Fibroblast of skin of scalp (primary cell): ENCODE measurements at regions not wholly inside any gene's neighbourhood (a gene's known extent, or its start where the extent isn't known, plus 50 kb on each side); places are given as distances from the start of the nearest gene placed in this dataset.
"Not testable (repeated sequence)": the region's sequence is repeated elsewhere in the genome, so short reads cannot be mapped to it uniquely, and the experiment has no call there.

Source experiments
- DNase-seq: peaks from one replicate; pipeline ENCODE4 v3.0.0-alpha.2; 2013

DNA sequence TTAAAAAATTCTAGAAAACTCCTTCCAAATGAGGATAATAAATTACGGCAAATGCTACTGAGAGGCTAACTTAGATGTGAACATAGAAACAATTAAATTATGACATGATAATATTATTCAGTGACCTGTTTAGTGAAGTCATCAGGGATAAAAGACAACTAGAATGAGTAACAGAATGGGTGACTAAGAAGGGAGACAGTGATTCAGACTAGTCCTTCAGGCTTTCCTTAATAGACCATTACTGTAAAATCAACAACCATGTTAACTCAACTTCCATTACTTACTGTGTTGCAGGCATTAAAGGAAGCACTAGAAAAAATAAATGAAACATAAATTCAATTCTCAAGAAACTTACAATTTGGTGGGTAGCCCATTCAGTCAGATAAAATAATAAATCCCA lies 543.9 kb upstream of the LRFN5 start:
- DNase-seq, result no peak

GRCh38 chr14:41055589-41055988 lies 551.1 kb upstream of the LRFN5 start:
- DNase-seq, result no peak

- DNase-seq, result no peak
Measured at GRCh38 chr14:41051801-41052200, 554.9 kb upstream of the LRFN5 start.

- DNase-seq, result no peak
Measured at GRCh38 chr14:41047763-41048162, 558.9 kb upstream of the LRFN5 start.

DNA sequence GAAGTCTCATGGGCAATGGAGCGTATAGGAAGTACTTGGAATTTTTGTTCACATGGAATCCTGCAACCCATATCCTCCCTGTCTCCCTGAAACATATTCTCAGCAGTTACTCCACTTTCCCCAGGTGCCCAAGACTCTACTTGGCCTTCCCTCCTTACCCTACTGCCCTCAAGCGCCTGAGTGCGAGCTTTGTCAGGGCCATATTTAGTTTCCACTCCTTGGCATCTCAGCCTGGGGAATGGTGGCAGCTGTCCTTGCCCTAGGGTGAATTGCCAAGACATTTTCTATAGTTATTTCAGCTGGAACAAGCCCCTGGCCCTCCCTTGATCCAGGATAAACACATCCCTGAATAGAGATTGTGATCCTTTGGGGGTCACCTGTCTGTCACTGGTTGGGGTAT lies 569.3 kb upstream of the LRFN5 start:
- no peak for DNase-seq

- DNase-seq, result no peak
Measured at GRCh38 chr14:41034969-41035368, 571.7 kb upstream of the LRFN5 start.

DNA sequence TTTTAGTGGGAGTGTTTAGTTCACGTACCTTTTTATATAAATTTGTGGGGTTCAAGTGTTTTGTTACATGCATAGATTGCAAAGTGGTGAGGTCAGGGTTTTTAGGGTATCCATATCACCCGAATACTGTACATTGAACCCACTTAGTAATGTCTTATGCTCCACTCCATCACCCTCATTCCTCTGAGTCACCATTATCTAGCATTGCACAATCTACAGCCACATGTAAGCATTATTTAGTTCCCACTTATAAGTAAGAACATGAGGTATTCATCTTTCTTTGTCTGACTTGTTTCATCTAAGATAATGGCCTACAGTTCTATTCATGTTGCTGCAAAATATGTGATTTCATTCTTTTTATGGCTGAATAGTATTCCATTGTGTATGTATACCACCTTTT lies 583.7 kb upstream of the LRFN5 start:
- no peak for DNase-seq

DNA sequence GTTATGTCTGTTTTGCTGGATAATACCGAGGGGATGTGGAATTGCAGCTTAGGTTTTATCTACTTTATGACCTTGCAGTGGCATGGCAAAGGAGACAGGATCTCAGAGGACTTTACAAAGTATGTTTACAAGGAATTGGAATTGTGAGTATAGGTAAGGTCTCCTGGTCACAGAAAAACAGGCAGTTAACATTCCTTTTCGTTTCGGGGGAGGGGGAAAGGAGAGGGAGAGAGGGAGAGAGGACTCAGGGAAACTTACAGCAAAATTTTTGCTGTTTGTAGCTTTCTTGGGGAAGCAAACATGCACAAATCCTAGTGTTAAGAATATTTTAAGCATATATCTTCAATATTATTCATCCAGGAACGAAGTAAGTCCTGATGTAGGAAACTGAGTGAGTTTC lies 590.5 kb upstream of the LRFN5 start:
- no peak for DNase-seq

GRCh38 chr14:41000350-41000749 lies 606.3 kb upstream of the LRFN5 start:
- DNase-seq, result no peak

DNA sequence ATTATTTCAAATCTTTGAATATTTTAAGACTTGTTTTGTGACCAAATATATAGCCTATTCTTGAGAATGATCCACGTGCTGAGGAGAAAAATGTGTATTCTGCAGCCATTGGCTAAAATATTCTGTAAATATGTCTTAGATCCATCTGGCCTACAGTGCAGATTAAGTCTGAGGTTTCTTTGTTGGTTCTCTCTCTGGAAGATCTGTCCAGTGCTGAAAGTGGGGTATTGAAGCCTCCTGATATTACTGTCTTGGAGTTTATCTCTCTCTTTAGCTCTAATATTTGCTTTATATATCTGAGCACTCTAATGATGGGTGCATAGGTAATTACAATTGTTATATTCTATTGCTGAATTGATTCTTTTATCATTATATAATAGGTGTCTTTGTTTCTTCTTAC lies 617.4 kb upstream of the LRFN5 start:
- no peak for DNase-seq

DNA sequence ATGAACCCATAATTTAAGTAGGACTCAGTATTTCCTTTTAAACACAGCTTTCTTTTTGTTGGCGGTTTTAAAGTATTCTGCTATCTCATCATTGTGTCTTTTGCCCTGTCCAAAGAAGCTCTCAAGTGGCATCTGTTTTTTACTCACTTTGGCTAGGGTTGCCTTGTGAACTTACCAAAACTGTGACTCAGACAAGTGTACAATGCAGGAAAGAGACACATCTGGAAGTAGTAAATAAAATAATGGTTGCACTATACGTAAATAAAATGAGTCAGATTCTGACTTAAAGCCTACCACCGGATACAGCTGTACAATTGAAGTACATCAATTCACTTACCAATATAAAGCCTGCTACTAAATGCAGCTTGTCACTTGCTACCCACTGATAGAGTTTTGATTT lies 619.2 kb upstream of the LRFN5 start:
- DNase-seq, result no peak

DNA sequence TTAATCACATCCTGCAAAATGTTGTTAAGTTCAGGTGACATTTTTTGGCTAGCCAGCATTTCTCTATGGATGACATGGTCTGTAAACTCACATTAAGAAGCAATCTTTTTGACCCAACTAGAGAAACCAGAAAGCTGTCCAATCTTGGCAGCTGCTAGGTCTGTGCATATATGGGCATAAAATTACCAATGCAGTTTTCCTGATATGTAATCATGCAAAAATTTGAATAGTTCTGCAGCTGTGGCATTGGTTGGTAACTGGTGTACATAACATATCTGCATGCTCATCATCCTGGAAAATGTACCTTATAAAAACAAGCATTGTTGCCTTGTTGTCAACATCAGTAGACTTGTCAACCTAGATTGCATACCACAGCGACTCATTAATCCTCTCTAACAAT lies 620.0 kb upstream of the LRFN5 start:
- no peak for DNase-seq

DNA sequence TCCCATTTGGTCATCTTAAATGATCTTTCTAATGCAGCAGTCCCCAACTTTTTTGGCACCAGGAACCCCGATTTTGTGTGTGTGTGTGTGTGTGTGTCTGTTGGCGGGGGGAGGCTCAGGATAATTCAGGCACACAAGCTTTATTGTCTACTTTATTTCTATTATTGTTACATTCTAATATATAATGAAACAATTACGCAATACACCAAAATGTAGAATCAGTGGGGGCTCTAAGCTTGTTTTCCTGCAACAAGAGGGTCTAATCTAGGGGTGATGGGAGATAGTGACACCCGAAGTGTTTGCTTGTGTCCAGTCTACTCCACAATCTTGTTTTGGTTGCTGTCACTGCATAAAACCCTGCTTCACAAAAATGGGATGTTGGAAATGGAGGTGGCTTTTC lies 621.1 kb upstream of the LRFN5 start:
- DNase-seq, result no peak

- DNase-seq, result peak; percentile 4
Measured at GRCh38 chr14:40983604-40984003, 623.1 kb upstream of the LRFN5 start.

DNA sequence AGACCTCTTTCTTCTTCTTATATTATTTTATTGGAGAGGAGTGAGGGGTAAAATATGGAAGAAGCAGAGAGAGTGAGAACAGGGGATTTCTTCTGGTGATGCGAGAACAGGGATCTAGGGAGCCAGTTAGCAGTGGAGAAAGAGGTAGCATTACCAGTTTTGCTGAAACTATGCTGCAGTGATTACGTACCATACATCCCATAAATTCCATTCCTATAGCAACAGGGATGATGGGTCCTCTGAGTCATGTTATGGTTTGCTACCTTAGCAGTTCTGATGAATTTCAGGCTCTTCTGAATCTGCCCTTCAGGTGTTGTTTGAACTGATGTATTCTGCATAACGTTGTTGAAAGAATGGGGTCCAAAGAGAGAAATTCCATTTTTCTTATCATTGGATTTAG lies 625.4 kb upstream of the LRFN5 start:
- DNase-seq, result no peak

DNA sequence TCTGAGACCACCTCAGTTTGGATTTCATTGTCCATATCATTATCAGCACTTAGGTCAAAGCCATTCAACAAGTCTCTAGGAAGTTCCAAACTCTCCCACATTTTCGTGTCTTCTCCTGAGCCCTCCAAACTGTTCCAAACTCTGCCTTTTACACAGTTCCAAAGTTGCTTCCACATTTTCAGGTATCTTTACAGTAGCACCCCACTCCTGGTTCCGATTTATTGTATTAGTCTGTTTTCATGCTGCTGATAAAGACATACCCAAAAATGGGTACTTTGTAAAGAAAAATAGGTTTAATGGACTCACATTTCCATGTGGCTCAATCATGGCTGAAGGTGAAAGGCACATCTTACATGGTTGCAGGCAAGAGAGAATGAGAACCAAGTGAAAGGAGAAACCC lies 646.4 kb upstream of the LRFN5 start:
- DNase-seq, result not testable (repeated sequence)

DNA sequence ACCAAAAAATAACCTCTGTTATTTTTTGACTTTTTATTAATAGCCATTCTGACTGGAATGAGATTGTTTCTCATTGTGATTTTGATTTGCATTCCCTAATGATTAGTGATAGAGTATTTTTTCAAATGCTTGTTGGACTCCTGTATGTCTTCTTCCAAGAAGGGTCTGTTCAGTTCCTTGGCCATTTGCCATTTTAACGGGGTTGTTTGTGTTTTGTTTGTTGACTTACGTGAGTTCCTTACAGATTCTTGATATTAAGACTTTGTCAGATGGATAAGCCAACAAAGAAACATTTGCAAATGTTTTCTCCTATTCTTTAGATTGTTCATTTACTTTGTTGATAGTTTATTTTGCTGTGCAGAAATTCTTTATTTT lies 651.6 kb upstream of the LRFN5 start:
- no peak for DNase-seq

DNA sequence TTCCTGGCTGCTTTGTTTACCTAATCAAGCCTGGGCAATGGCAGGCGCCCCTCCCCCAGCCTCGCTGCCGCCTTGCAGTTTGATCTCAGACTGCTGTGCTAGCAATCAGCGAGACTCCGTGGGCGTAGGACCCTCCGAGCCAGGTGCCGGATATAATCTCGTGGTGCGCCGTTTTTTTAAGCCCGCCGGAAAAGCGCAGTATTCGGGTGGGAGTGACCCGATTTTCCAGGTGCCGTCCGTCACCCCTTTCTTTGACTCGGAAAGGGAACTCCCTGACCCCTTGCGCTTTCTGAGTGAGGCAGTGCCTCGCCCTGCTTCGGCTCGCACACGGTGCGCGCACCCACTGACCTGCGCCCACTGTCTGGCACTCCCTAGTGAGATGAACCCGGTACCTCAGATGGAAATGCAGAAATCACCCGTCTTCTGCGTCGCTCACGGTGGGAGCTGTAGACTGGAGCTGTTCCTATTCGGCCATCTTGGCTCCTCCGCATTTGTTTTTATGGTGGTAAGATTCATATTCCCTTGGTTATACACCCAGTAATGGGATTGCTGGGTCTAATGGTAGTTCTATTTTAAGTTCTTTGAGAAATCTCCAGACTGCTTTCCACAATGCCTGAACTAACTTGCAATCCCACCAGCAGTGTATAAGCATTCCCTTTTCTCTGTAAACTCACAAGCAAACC lies 652.1 kb upstream of the LRFN5 start:
- DNase-seq, result not testable (repeated sequence)

- DNase-seq, result no peak
Measured at GRCh38 chr14:40944521-40944920, 662.2 kb upstream of the LRFN5 start.

GRCh38 chr14:40936861-40937260 lies 669.8 kb upstream of the LRFN5 start:
- DNase-seq, result no peak

- no peak for DNase-seq
Measured at GRCh38 chr14:40920380-40920779, 686.3 kb upstream of the LRFN5 start.

GRCh38 chr14:40911141-40911540 lies 695.5 kb upstream of the LRFN5 start:
- DNase-seq, result no peak

DNA sequence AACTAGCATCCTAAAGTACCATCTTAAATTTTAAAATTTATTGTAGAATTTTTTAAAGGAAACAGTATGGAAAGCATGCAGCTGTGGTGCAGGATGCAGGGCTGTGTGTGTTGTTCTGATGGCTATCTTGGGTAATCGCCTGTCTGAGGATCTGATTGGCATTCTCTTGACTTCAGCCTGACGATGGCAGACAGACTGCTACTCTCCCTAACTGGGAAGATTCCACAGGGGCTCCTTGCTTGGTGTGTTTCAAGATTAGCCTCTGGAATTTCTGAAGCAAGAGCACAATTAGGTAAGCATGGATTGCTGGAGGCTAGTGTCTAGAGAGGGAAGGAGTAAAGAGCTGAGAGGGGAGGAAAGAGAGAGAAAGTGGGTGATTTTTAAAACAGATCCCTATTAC lies 696.8 kb upstream of the LRFN5 start:
- no peak for DNase-seq

DNA sequence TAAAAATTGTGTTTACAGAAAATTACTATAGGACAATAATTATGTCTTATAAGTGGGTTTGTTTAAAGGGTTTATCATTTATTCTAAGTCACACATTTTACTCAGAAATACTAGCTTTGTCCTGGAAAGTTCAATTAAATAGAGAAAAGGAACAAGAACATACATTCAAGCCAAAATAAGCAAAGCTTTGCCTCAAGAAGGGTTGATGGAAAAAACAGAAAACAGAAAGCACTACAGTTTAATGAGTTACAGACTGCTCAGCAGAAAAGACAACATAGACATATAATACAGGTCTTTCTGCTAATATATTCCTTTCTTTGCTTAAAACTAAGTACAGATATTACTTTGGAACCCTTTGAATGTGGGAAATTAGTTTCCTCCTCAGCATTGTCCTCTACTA lies 703.0 kb upstream of the LRFN5 start:
- DNase-seq, result no peak

- DNase-seq, result no peak
Measured at GRCh38 chr14:40899435-40899834, 707.2 kb upstream of the LRFN5 start.
